ENCODE measurements at regions not wholly inside any gene's neighbourhood (a gene's known extent, or its start where the extent isn't known, plus 50 kb on each side); places are given as distances from the start of the nearest gene placed in this dataset.

- no peak for TF ChIP-seq ZNF70 (CRISPR knock-in tag; IDR thresholded peaks at IDR 0.05)
- TF ChIP-seq ZFP3 (CRISPR knock-in tag; IDR thresholded peaks at IDR 0.05) = no peak
- no peak for TF ChIP-seq POU6F1 (CRISPR knock-in tag; IDR thresholded peaks at IDR 0.05; ENCODE audit: borderline replicate concordance, low read depth)
- no peak for TF ChIP-seq ZC3H10 (CRISPR knock-in tag; IDR thresholded peaks at IDR 0.05)
- TF ChIP-seq SNAI2 (CRISPR knock-in tag; IDR thresholded peaks at IDR 0.05) = no peak
- no peak for TF ChIP-seq PPARA (CRISPR knock-in tag; IDR thresholded peaks at IDR 0.05; ENCODE audit: borderline replicate concordance)
- TF ChIP-seq TOX (CRISPR knock-in tag; IDR thresholded peaks at IDR 0.05; ENCODE audit: borderline replicate concordance) = no peak
- TF ChIP-seq ESRRG (CRISPR knock-in tag; IDR thresholded peaks at IDR 0.05) = no peak
- TF ChIP-seq TSHZ2 (CRISPR knock-in tag; IDR thresholded peaks at IDR 0.05) = no peak
- TF ChIP-seq ARNTL (CRISPR knock-in tag; IDR thresholded peaks at IDR 0.05; ENCODE audit: borderline replicate concordance, low read depth) = no peak
- no peak for TF ChIP-seq ZFP30 (CRISPR knock-in tag; IDR thresholded peaks at IDR 0.05)
- ATAC-seq = no peak
These were observed 51.4 kb upstream of the HGFAC start for GRCh38 chr4:3390288-3390811.

- no peak for ATAC-seq
- TF ChIP-seq, protein P1, sequence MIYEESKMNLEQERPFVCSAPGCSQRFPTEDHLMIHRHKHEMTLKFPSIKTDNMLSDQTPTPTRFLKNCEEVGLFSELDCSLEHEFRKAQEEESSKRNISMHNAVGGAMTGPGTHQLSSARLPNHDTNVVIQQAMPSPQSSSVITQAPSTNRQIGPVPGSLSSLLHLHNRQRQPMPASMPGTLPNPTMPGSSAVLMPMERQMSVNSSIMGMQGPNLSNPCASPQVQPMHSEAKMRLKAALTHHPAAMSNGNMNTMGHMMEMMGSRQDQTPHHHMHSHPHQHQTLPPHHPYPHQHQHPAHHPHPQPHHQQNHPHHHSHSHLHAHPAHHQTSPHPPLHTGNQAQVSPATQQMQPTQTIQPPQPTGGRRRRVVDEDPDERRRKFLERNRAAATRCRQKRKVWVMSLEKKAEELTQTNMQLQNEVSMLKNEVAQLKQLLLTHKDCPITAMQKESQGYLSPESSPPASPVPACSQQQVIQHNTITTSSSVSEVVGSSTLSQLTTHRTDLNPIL (CRISPR knock-in tag; IDR thresholded peaks at IDR 0.05; ENCODE audit: low read depth) = no peak
- TF ChIP-seq BACH2 (CRISPR knock-in tag; IDR thresholded peaks at IDR 0.05; ENCODE audit: borderline replicate concordance) = no peak
- TF ChIP-seq ZNF8 (CRISPR knock-in tag; IDR thresholded peaks at IDR 0.05) = no peak
- no peak for TF ChIP-seq ARNTL (CRISPR knock-in tag; IDR thresholded peaks at IDR 0.05; ENCODE audit: borderline replicate concordance, low read depth)
- TF ChIP-seq RARB (CRISPR knock-in tag; IDR thresholded peaks at IDR 0.05) = no peak
- no peak for TF ChIP-seq ZNF70 (CRISPR knock-in tag; IDR thresholded peaks at IDR 0.05)
- no peak for TF ChIP-seq TSHZ2 (CRISPR knock-in tag; IDR thresholded peaks at IDR 0.05)
- TF ChIP-seq ZFP30 (CRISPR knock-in tag; IDR thresholded peaks at IDR 0.05) = no peak
- no peak for TF ChIP-seq ZNF565 (CRISPR knock-in tag; conservative IDR thresholded peaks at IDR 0.05; ENCODE audit: low read depth)
- no peak for TF ChIP-seq OSR1 (CRISPR knock-in tag; IDR thresholded peaks at IDR 0.05)
- no peak for TF ChIP-seq POU6F1 (CRISPR knock-in tag; IDR thresholded peaks at IDR 0.05; ENCODE audit: borderline replicate concordance, low read depth)
- TF ChIP-seq ISL1 (CRISPR knock-in tag; IDR thresholded peaks at IDR 0.05) = no peak
- no peak for TF ChIP-seq ESRRG (CRISPR knock-in tag; IDR thresholded peaks at IDR 0.05)
These were observed 50.3 kb upstream of the HGFAC start for GRCh38 chr4:3391422-3391821.
